ENCODE measurements at regions not wholly inside any gene's neighbourhood (a gene's known extent, or its start where the extent isn't known, plus 50 kb on each side); places are given as distances from the start of the nearest gene placed in this dataset.

DNA sequence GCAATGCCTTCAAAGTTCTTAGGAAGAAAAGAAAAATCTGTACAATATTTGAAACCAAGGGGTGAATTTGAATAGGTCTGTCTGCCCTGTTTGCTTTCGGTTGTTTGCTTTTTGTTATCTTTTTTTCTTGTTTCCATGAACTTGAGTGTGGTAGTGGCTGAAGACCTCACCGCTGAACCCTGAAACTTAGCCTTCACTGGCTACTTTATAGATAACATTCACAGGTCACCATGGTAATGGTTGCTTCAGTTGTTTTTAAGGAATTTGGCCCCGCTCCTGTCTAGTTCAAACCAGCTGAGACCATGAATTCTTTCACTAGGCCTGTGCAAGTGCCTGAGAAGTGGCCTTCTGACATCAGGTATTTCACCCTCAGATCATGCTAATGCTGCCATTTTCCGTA, 137.0 kb upstream of the PMFBP1 start:
- no peak for DNase-seq

DNA sequence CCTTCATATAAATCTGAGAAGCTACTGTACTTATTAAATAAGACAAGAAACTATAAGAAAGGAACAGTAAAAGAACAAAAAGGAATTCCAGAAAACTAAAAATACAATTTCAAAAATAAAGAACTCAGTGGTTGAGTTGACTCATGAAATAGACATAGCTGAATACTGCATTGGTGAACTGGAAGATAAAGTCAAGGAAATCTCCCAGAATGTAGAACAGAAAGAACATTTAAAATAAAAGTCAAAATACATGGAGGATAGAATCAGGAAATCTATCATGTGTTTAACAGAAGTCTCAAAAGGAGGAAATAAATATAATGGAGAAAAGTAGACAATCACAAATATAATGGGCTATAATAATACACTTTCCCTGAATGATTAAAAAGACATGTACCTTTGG, 136.4 kb upstream of the PMFBP1 start:
- no peak for DNase-seq

DNA sequence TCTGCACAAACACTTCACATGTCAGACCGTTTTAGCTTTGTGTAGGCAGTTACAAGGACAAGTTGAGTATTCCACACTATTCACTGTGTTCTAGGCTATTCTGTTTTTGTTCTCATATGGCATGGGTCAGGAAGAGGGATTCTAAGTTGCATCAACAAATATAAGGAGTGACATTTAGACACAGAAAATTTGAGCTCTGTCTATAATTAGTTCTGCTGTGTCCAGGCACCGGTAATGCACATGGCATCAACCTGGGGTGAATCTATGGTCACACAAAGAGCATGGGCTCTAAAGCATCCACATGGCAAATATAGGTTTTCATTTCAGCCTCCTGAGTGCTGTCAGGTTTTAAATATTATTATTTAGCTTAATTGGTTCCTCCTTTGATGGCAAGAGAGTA, 130.4 kb upstream of the PMFBP1 start:
- DNase-seq: no peak

DNA sequence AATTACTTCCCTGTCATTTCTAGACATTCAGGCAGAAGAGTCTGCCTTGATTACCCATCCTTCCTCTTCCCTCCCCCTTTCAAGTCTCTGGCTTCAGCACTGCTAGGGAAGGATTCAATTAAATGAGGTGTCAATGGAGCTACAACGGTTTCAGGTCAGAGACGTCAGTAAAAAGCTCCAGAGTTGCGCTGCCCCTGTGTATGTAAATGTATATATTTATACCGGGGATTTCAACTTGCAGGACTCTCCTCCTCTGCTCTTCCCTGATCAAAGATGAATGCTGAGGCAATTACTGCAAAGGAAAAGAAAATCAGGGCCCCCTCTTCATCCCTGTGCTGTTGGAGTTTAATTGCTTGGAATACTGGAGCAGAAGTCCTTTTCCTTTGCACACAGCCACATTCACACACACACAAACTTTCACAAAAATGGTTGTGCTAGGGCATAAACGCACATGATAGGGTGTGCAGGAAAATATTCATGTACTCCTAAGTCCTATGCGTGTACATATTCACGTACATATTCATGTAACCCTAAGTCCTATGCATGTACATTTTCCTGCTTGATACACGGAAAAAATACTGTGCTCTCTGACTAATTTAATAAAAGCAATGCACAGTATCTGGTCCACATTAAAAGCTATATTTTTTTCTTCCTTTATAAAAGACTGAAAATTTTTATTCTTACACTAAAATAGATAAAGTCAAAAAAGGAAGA, 129.7 kb upstream of the PMFBP1 start:
- no peak for DNase-seq

DNA sequence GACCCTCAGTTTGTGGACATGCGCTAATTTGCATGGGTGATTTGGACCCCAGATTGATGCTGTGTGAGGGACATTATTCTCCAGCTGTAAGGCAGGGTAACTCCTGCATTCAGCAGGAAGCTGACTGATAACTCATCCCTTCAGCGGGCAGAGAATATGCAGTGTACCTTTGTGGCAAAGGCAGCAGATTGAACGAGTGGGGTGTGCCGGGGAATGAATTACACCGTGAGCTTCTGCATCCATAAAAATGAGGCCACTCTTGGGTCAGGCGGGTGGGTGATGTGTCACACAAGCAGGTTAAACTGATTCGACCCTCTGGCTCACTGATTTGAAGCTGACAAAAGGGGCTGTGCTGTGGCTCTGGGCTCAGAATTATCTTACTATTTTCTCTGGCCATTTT, 128.9 kb upstream of the PMFBP1 start:
- DNase-seq: no peak

DNA sequence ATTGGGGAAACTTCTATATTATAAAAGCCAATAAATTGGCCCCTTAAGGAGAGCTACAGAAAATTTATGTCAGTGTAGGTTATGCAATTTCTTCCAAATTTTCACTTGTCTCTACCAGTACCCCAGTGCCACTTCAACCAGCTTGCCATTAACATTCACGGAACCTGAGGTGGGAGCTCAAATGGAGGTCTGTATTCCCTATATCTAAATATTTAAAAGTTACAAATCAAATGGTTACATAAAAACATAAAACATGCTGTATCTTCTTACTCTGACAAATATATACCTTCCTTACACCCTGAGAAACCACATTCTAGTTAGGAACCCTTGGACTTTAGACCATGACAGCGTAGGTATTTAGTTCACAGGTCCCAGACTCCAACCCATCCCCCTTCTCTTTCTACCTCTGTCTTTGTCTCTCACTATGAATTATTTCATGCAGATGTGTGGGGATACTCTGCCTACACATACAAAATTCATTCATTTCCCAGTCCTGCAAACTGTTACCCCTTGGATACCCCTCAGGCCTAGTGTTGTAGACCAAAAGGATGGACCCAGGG, 127.8 kb upstream of the PMFBP1 start:
- DNase-seq: no peak

DNA sequence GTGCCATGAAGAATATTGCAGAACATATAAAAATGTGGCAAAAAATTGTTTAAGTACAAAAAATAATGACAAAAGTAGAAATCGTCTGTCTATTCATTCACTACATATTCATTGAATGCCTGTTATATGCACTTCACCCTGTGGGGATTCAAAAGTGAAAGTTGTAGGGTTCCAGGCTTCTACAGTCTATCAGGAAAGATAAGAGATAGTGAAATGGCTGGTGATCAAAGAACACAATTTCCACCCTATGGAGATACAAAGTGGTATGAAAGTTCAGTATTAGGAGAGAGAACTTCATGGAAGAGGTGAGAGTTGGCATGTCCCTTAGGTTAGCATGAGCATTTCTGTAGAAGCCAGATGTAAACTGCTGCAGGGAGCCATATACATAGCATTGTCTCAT, 127.0 kb upstream of the PMFBP1 start:
- DNase-seq: no peak

DNA sequence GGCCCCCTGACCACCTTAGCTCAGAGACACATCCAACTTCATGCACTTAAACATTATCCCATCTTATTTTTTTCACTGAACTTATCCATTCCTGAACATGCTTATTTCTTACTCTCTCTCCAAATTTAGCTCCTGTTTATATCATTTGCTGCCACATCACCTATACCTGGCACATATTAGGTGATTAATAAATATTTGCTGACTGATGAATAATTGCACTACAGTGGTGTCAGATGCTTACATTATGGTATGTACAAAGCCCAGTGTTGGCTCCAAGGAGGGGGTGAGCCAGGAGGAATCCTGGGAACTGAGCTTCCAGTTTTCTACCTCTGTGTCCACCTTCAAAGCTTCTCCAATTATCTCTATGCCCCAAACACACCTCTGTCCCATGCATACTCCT, 124.0 kb upstream of the PMFBP1 start:
- DNase-seq: no peak

DNA sequence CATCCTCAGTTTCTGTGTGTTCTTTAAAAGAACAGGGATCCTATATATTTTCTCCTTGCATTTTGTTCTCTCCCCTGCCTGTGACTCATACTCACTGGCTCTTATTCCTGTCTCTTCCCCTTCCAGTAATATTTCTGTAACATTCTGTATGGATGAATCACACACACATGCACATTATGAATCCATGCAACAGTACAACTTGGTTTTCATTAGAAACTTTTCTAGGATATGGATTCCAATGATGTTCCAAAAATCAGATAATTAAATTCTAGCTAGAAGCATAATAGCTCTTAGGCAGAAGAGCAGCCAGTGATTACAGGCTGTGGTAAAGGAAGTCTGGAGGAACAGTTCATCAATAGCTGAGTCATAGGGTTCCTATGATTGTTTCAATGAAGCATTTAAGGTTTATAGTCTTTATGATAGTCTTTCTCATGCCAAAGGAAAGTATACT, 119.6 kb upstream of the PMFBP1 start:
- DNase-seq: no peak

DNA sequence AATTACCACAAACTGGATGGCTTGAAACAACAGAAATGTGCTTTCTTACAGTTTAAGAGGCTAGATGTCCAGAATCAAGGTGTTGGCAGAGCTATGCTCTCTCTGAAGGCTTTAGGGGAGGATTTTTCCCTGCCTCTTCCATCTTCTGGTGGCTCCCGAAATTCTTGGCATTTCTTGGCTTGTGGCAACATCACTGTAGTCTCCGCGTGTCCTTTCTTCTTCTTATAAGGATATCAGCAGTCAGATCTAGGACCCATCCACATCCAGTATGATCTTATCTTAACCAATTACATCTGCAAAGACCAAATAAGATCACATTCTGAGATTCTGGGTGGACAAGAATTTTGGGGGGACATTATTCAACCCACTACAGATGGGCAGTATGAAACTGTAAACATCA, 119.2 kb upstream of the PMFBP1 start:
- no peak for DNase-seq

DNA sequence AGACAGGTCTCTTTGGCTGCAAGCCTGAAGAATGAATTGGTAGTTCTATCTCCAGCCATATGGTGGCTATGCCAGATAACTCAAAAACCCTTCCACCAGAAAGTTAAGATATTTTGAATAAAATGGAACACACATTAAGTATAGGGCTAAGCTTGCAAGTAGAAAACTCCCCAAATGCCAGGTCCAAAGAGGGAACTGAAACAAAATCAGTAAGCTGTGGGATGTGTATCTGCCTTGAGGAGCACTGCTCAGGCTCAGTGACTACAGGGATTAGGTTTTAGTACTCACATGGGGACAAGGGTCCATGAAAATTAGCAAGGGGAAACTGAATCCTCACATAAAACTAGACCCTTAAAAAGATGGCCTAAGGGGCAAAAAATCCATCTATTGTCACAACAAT, 115.7 kb upstream of the PMFBP1 start:
- no peak for DNase-seq

DNA sequence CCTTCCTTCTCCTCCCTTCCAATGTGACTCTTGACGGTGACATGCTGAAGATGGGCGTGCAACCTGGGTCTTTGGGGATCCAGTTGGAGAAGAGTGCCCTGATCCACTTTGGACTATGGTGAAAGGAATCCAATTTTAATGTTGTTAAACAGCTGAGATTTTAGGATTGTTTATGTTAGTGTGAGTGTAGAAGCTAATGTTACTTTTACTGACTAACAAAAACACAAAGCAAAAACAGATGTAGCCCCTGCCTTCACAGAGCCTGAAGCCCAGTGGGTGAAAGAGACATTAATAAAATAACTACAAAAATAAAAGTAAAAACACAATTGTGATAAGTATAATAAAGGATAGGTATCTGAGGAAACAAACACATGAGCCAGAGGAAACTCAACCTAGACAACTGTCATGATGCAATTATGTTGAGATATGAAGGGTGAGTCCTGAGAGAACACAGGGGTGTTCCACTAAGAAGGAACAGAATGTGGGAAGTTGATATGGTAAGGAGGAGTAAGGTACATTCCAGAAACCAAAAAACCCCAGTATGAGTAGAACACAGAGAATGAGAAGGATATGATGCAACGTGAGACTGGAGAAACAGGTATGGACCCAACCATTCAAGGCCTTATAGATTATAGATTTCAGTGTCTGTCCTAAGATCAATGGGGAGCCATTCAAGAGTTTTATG, 115.1 kb upstream of the PMFBP1 start:
- DNase-seq: no peak

DNA sequence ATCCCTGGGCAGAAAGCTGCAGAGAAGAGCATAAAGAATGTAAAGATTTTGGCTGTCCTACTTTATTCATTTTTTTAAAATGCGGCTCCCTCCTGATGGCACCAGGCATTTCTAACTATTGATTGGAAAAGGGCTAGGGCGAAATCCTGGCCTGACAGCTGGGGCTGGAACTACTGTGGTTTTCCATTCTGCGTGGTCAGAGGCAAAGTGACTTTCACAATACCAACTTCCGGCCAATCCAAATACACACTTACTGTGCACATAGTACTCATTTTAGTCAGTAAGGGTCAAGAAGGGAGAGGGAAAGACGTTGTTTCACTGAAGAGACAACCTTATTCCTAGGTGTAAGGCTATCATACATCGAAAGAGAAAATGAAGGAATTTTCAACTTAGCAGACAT, 113.8 kb upstream of the PMFBP1 start:
- DNase-seq: no peak

DNA sequence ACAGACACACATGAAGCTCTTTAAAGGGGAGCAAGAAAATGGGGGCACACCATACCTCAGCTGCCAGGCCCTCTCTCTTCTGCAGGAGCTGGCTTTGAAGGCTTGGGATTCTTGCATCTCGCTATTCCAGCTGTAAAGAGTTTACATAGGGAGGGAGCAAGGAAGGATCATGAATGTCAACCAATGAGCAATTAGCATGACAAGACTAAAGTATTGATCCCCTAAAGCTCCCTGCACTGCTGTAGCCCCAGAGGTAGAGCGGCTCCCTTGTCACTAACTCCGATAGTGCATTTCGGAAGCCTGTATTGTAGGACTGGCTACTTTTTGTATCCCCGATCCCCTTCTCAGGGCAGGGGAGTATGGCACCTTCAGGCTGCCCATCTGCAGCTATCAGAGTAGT, 113.4 kb upstream of the PMFBP1 start:
- DNase-seq: no peak

DNA sequence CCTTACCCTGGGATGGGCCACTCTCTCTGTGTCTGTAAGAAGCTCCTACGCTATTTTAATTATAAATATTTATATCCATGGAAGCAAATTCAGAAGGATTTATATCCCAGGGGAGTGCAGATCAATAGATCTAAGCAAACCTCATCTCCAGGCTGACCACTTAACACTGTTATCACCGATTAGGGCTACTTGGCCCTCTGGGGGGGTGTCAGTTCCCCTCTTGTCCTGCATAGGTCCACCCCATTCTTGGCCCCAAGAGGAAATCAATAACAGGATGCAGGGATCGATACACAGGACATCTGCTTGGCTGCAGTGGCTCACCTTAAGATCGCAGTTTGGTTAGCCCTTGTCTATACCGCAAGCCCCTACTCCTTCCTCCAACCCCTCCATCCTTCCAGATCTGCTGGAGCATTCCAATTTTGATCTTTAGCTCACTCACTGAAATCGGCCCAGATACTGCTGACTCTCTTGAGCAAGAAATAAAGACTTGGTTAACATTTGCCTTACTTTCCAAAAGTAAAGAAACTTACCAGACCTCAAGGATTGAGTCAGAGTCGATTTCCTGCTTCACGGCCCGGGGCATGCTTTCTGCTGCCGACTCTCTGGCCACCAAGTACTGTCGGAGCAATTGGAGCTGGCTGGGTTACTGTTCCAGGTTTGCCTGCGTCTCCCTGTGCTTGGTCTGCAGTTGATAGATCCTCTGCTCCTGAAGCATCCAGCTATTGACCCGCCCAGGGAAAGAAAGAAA, 112.3 kb upstream of the PMFBP1 start:
- DNase-seq: no peak

DNA sequence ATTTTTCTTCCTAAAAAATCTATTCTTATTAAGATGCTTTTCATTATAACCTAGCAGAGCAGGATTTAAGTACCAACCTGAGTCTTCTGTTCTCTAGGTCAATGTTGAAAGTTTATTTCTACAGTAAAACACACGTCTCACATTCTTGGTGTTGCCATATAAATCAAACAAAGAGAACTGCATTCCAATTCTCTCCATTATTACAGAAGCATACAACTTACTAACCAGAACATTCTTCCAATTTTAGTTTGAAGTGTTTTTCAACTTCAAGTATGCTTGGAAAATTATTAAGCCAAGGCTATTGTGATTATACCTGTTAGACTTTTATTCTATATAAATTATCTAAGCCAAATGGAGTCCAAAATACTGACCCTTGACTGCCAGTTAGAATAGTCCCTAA, 110.4 kb upstream of the PMFBP1 start:
- DNase-seq: no peak

DNA sequence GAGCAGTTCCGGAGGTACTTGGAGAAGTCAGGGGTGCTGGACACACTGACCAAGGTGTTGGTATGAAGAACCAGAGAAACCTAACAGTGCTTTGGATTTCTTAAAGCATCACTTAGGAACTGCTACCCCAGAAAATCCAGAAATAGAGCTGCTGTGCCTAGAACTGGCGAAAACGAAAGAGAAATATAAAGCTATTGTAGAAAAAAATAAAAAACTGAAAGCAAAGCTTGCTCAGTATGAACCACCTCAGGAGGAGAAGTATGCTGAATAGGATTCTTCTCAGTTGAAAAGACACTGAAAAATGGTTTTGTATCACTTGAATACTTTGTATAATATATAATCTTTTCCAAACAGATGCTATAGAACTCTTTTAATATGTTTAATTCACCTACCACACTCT, 106.3 kb upstream of the PMFBP1 start:
- DNase-seq: no peak

DNA sequence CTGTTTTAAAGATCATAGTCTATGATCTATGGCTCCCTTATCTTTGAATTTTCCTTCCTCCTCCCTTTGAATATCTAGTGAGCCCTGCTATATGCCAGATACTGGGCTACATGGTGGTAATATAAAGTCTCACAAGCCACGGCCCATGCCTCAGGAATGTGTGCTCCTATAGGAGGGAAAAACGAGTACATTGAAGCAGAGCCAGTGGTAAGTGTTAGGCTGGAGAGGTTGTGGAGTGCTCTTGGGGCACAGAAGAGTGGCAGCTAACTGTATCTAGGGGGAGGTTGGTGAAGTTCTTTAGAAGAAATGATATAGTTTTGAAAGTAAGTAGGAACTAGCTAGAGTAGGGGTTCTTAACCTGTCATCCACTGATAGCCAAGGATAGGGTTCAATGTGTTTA, 105.8 kb upstream of the PMFBP1 start:
- no peak for DNase-seq

DNA sequence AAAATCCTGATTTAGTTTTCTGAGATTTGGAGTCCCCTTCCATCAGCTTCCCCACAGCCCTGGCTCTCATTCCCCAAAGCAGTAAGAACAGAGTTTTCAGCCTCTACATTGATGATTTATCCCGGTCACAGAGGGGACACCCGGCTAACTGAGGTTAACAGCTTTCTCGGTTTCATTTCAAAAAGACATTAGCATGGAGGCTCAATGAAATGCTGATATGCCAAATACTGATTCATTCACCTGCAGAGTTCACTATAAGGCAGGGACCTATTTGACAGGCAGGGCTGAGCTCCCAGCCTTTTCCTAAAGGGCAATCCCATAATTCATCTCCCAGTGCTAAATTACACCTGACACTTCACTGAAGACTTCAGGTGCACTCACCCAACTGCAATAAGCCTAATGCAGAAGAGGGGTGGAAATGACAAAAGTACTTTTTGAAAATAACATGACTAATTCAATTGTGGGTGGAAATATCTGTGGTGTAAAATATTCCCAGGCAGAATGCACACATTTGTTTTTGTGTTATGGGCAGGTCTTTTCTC, 99.8 kb upstream of the PMFBP1 start:
- no peak for DNase-seq

DNA sequence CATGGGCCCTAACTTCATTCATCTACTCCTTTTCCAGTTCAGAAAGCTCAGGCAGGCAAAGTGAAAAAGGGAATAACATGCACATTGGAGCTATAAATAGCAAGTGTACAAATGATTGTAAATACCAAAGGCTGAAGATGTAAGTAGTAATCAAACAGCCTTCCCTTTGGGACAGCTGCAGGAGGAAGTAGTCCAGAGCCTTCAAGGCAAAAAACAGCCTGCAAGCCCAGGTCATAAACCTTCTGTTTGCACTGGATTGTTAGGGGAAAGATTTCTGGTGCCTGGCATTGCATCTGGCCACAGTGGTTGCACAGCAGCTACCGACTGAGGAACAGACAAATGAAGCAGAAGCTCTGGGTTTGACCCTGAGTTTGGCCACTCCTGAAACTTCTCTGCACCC, 98.6 kb upstream of the PMFBP1 start:
- no peak for DNase-seq

DNA sequence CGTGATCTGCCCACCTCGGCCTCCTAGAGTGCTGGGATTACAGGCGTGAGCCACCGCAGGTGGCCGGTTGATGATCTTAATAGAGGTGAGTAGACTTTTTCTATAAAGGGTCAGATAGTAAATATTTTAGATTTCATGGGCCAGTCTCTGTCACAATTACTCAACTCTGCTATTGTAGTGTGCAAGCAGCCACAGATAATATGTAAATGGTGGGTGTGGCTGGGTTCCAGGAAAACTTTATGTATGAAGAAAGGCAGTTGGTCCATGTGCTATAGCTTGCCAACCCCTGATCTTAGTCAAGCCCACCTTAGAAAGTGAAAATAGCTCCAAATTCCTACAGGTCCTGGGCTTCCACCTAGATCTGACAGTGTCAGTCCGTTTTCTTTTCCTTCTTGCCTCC, 94.9 kb upstream of the PMFBP1 start:
- no peak for DNase-seq

DNA sequence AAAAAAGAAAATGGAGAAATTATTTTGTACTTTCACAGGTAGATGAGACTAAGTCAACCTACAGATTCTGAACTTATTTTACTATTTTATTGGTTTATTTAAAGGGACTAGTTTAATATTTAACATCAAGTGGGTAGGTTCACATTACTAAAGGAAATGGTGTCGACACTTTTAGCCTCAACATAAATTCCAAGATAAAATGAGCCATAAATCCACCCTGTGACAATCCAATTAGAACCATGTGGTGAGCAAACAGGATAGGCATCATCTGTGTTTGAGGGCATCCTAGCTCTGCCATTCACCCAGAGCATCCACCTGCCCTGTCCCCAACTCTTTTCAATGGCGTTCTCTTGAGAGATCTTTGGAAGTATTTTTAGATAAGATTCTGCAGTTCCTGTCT, 92.8 kb upstream of the PMFBP1 start:
- no peak for DNase-seq

DNA sequence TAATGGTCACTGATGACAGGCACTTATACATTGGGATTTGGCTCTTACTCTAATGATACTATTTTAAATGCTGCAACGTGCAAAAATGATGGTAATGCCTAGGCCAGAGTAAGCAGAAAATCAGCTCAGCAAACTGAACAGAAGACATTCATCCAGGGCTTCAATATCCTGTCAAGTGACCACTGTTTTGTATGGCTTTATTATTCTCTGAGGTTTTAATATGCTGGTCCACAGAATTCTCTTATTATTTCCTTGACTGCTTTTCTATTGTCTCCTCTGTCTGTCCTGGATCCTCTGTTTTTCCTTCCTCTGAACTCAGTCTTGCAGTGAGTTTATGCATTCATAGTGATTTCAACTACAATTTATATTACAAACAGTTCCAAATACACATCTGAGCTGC, 90.8 kb upstream of the PMFBP1 start:
- DNase-seq: no peak

DNA sequence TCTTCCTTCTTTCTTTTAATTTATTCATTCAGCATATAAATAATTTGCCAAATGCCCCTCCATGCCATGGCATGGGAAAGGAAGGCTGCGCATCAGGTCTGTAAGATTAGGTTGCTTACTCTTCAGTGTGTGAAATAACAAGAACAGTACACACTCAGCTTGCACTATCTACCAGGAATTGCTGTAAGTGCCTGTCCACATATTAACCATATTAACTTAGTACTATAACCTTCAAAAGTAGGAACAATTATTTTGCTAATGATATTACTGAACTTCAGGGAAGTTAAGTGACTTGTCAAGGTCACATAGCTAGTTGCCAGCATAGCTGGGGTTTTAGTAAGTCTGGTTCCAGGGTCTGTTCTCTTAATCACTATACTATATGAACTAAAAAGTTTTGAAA, 89.2 kb upstream of the PMFBP1 start:
- no peak for DNase-seq
